OCI-LY7 (cell line): ENCODE measurements at regions not wholly inside any gene's neighbourhood (a gene's known extent, or its start where the extent isn't known, plus 50 kb on each side); places are given as distances from the start of the nearest gene placed in this dataset.

Source experiments
- BruUV-seq: library from RNA; stranded (reverse); fragments of 400-500 nt; replicated peaks from 2 replicates; lab custom pipeline; 2021; lab: Mats Ljungman, UMichigan
- CTCF ChIA-PET: fragments of 300-600 bp; sonication (Branson Sonifier 250); formaldehyde crosslinking; loops from one replicate; lab custom pipeline; 2022; ENCODE audit warnings: antibody characterized with exemption; ENCODE audit not compliant: unreplicated experiment; lab: Charles Lee
- POLR2A ChIA-PET: fragments of 300-600 bp; sonication (Branson Sonifier 250); formaldehyde crosslinking; loops from one replicate; lab custom pipeline; 2022; ENCODE audit warnings: antibody characterized with exemption; lab: Charles Lee
- DNase-seq: peaks from one replicate; pipeline ENCODE4 v3.0.0-alpha.2; 2015; ENCODE audit warnings: low spot score
- H2AFZ ChIP-seq: fragments of 200-600 bp; sonication (generic), shearing (Covaris generic); 2 replicates; pipeline ENCODE4 v1.6.1; 2014; ENCODE audit warnings: mild to moderate bottlenecking, antibody characterized with exemption, low read length, moderate library complexity
- H3K27ac ChIP-seq: fragments of 200-600 bp; sonication (generic); 2 replicates; pipeline ENCODE4 v1.5.1; 2014; ENCODE audit warnings: mixed run types, low read depth, mild to moderate bottlenecking, moderate library complexity, low read length, inconsistent platforms; ENCODE audit not compliant: poor library complexity, severe bottlenecking
- H3K36me3 ChIP-seq: fragments of 200-600 bp; sonication (generic); 2 replicates; pipeline ENCODE4 v1.6.1; 2014; ENCODE audit warnings: mild to moderate bottlenecking, antibody characterized with exemption, low read length, moderate library complexity, mixed read lengths; ENCODE audit not compliant: insufficient read depth
- H3K4me1 ChIP-seq: fragments of 200-600 bp; sonication (generic); 2 replicates; pipeline ENCODE4 v1.5.1; 2014; ENCODE audit warnings: mild to moderate bottlenecking, low read length; ENCODE audit not compliant: insufficient read depth, poor library complexity, severe bottlenecking
- H3K4me2 ChIP-seq: fragments of 200-600 bp; sonication (generic); 2 replicates; pipeline ENCODE4 v1.6.1; 2014; ENCODE audit warnings: mild to moderate bottlenecking, low read length
- H3K4me3 ChIP-seq: fragments of 200-600 bp; sonication (generic); 2 replicates; pipeline ENCODE4 v1.5.1; 2014; ENCODE audit warnings: mild to moderate bottlenecking, low read depth, low read length; ENCODE audit not compliant: poor library complexity, severe bottlenecking
- H3K79me2 ChIP-seq: fragments of 200-600 bp; sonication (generic); 2 replicates; pipeline ENCODE4 v1.6.1; 2016; ENCODE audit warnings: low read depth, mild to moderate bottlenecking, low read length, moderate library complexity, mixed read lengths; ENCODE audit not compliant: insufficient read depth
- H3K9me2 ChIP-seq: fragments of 200-600 bp; sonication (generic); 2 replicates; pipeline ENCODE4 v1.6.1; 2016; ENCODE audit warnings: mild to moderate bottlenecking, low read length, mixed read lengths; ENCODE audit not compliant: insufficient read depth
- H3K9me3 ChIP-seq: fragments of 200-600 bp; sonication (generic); 2 replicates; pipeline ENCODE4 v1.6.1; 2014; ENCODE audit warnings: mild to moderate bottlenecking, mixed run types, low read length, mixed read lengths
- H4K20me1 ChIP-seq: fragments of 200-600 bp; sonication (generic); 2 replicates; pipeline ENCODE4 v1.6.1; 2014; ENCODE audit warnings: mild to moderate bottlenecking, antibody characterized with exemption, low read length, moderate library complexity, mixed read lengths; ENCODE audit not compliant: insufficient read depth
- EZH2phosphoT487 ChIP-seq: fragments of 200-600 bp; sonication (generic); IDR thresholded peaks from 2 replicates; pipeline ENCODE4 v1.6.1; 2018; ENCODE audit warnings: low read depth, borderline replicate concordance, mild to moderate bottlenecking, mixed run types, antibody characterized with exemption, low read length, moderate library complexity, mixed read lengths
- intact Hi-C: fragments of 100-400 bp; cut with micrococcal nuclease; formaldehyde crosslinking; loops from one replicate; pipeline ENCODE4 v1.10.0; 2022; ENCODE audit not compliant: unreplicated experiment
- TF ChIP-seq, protein P1 (sequence below): fragments of 200-600 bp; sonication (generic); conservative IDR thresholded peaks from 2 replicates; pipeline ENCODE4 v1.5.1; 2014; ENCODE audit warnings: mild to moderate bottlenecking, antibody characterized with exemption, low read length, moderate library complexity, mixed read lengths

DNA sequence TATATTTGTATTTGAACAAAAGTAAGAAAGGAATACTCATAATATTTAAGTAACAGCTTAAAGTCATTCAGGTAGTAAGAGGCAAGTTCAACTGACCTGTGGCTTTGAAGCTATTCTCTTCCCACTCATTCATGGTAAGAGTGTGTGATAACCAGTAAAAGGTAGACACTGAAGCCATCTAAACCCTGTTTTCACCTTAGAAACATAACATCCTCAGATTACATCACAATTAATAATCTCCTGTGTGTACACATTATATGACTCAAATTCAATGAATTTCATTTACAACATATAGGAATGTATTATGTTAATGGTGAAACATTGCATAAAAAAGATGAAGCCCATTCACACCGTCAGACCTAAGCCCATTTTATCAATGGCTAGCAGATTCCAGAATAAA, 364.8 kb upstream of the SNX7 start:
- Histone ChIP-seq H3K4me3 (no peak overlapping the region), H3K36me3 (no peaks in the 10 kb centered on the region), H2AFZ (no peak overlapping the region), H3K9me2 (no peaks in the 10 kb centered on the region), H4K20me1 (no peaks in the 10 kb centered on the region), H3K9me3 (no peaks in the 10 kb centered on the region), H3K4me1 (no peaks in the 10 kb centered on the region), H3K4me2 (no peak overlapping the region), H3K79me2 (no peaks in the 10 kb centered on the region), H3K27ac (no peak overlapping the region)
- POLR2A ChIA-PET: interaction anchor here (0.6 kb wide), 1 partner anchor 10 kb away, joined by 3 read pairs; no protein-coding TSS in a partner anchor
- DNase-seq: no peak
- TF ChIP-seq, protein P1, sequence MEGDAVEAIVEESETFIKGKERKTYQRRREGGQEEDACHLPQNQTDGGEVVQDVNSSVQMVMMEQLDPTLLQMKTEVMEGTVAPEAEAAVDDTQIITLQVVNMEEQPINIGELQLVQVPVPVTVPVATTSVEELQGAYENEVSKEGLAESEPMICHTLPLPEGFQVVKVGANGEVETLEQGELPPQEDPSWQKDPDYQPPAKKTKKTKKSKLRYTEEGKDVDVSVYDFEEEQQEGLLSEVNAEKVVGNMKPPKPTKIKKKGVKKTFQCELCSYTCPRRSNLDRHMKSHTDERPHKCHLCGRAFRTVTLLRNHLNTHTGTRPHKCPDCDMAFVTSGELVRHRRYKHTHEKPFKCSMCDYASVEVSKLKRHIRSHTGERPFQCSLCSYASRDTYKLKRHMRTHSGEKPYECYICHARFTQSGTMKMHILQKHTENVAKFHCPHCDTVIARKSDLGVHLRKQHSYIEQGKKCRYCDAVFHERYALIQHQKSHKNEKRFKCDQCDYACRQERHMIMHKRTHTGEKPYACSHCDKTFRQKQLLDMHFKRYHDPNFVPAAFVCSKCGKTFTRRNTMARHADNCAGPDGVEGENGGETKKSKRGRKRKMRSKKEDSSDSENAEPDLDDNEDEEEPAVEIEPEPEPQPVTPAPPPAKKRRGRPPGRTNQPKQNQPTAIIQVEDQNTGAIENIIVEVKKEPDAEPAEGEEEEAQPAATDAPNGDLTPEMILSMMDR: no peak
- TF ChIP-seq EZH2phosphoT487: no peak
- CTCF ChIA-PET: no interaction called here
- intact Hi-C loops: no loop called here
- no TSS peak for BruUV-seq

DNA sequence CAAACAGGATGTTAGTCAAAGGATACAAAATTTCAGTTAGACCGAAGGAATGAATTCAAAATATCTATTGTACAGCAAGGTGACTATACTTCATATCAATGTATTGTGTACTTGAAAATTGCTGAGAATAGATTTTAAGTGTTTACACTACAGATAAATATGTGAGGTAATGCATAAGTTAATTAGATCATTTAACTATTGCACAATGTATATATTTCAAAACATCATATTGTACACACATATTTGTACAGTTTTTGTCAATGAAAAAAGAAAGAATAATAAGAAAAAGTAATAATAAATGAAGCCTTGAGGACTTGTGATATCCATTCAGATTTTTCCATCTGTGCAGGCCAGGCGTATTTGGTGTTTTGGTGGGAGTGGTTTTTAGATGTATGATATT, 367.4 kb upstream of the SNX7 start:
- H3K4me1 ChIP-seq: no peaks in the 10 kb centered on the region
- H3K27ac ChIP-seq: no peak overlapping the region
- H3K36me3 ChIP-seq: no peaks in the 10 kb centered on the region
- no peaks in the 10 kb centered on the region for H3K79me2 ChIP-seq
- H3K4me3 ChIP-seq: no peak overlapping the region
- POLR2A ChIA-PET: no interaction called here
- DNase-seq: no peak
- no peak overlapping the region for H2AFZ ChIP-seq
- intact Hi-C loops: no loop called here
- TF ChIP-seq, protein P1: no peak
- no peak for TF ChIP-seq EZH2phosphoT487
- no TSS peak for BruUV-seq
- no peaks in the 10 kb centered on the region for H3K9me2 ChIP-seq
- no peaks in the 10 kb centered on the region for H3K9me3 ChIP-seq
- no peak overlapping the region for H3K4me2 ChIP-seq
- CTCF ChIA-PET: no interaction called here
- H4K20me1 ChIP-seq: no peaks in the 10 kb centered on the region

DNA sequence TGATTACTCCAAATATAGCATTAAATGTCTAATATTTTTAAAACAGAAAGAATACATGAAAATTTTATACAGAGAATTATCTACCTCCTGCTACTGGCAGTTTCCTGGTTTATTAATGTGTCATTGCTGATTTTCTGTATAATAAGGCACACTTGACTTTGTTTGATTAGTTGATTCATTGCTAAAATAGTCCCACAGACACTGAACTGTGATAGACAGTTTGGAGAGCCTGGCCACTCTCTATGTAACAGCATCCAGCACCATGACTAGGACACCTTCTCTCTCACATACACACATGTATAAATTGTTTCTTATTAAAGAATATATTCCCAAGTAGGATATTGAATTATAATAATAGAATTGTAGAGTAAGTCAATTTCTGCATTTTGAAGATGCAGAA, 368.5 kb upstream of the SNX7 start:
- Histone ChIP-seq H3K4me3 (no peak overlapping the region), H3K9me3 (no peaks in the 10 kb centered on the region), H3K36me3 (no peaks in the 10 kb centered on the region), H4K20me1 (no peaks in the 10 kb centered on the region), H3K4me2 (no peak overlapping the region), H2AFZ (no peak overlapping the region), H3K4me1 (no peaks in the 10 kb centered on the region), H3K9me2 (no peaks in the 10 kb centered on the region), H3K27ac (no peak overlapping the region), H3K79me2 (no peaks in the 10 kb centered on the region)
- POLR2A ChIA-PET: no interaction called here
- no peak for TF ChIP-seq EZH2phosphoT487
- TF ChIP-seq, protein P1: no peak
- BruUV-seq: no TSS peak
- no peak for DNase-seq
- intact Hi-C loops: no loop called here
- CTCF ChIA-PET: no interaction called here
